NCI-H69 (cell line): ENCODE measurements at regions not wholly inside any gene's neighbourhood (a gene's known extent, or its start where the extent isn't known, plus 50 kb on each side); places are given as distances from the start of the nearest gene placed in this dataset.

Source experiments
- DNase-seq: peaks from one replicate; lab custom pipeline; 2025; lab: John Stamatoyannopoulos, UW

GRCh38 chr2:171608168-171608567 lies 79.1 kb upstream of the DYNC1I2 start:
- no peak for DNase-seq

GRCh38 chr2:171610824-171611223 lies 76.4 kb upstream of the DYNC1I2 start:
- no peak for DNase-seq

GRCh38 chr2:171615069-171615468 lies 72.2 kb upstream of the DYNC1I2 start:
- DNase-seq, result no peak

GRCh38 chr2:171617981-171618380 lies 69.3 kb upstream of the DYNC1I2 start:
- no peak for DNase-seq

- DNase-seq, result no peak
These were observed 62.3 kb upstream of the DYNC1I2 start for GRCh38 chr2:171625006-171625405.

GRCh38 chr2:171626949-171627348 lies 60.3 kb upstream of the DYNC1I2 start:
- DNase-seq, result no peak

- no peak for DNase-seq
These were observed 59.9 kb upstream of the DYNC1I2 start for GRCh38 chr2:171627412-171627811.

GRCh38 chr2:171629113-171629512 lies 58.2 kb upstream of the DYNC1I2 start:
- DNase-seq, result no peak

GRCh38 chr2:171630089-171630770 lies 57.0 kb upstream of the DYNC1I2 start:
- no peak for DNase-seq

GRCh38 chr2:171630812-171631626 lies 56.2 kb upstream of the DYNC1I2 start:
- peak; percentile 0 for DNase-seq
